Pons (tissue), 1 donor: ENCODE measurements at regions not wholly inside any gene's neighbourhood (a gene's known extent, or its start where the extent isn't known, plus 50 kb on each side); places are given as distances from the start of the nearest gene placed in this dataset.

Experiments
- DNase-seq: peaks from one replicate; pipeline ENCODE4 v3.0.0-alpha.2; 2016; ENCODE audit warnings: low spot score

GRCh38 chr22:22418957-22419356, 89.6 kb downstream of the ZNF280B start:
- DNase-seq, result no peak

DNA sequence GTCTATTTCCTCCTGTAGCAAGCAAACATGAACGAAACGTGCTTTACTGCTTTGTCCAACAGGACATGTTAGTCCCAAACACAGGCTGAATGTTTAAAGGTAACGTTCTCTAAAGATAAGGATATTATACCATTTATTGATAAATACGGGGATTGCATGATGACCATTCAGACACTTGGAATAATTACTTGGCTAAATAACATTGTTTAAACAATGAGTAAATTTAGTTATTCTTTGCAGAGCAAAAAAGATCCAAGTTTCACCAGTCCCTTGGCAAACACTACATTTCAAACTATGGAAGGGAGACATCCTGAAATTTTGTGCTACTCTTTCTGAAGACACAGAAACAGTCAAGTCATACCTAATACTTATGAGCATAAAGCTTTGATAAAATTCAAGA, 88.0 kb downstream of the ZNF280B start:
- no peak for DNase-seq

DNA sequence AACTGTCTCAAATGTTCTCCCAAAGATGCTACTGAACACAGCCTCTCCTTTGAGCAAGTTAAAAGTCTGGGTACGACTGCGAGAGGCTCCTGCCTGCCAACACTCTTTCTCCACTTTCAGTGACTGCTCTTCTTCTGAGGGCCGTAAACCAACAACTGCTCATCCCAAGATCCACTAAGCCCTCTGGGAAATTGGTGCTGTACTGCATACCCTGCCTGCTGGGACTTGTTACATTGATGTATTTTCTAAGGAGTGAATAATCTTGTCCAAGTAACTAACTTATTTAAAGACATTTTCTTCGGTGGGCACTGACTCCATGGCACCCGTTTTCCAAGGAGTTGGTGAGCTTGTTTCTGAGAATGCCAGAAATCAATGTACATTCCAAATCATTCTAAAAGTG, 87.2 kb downstream of the ZNF280B start:
- no peak for DNase-seq

DNA sequence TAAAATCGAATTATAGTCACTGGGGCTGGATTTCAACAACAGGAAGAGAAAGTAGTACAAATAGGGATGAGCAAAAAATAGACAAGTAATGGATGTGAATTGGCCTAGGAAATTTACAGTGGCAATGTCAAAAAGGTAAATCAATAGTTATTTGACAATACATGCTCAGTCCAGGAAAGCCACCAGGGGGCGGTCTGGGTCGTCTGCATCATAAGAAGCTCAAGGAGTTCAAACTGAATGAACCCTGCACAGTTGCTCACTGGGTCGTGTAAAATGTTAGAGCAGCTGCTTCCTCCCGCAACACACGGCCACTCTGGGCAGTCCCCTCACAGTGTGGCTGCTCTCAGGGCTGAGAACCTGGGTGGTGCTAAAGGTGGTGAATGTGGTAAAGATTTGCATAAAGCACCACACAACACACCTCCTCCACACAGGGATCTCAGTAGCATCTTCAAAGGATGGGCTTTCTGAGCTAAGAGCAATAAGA, 85.9 kb downstream of the ZNF280B start:
- peak; percentile 69 for DNase-seq

DNA sequence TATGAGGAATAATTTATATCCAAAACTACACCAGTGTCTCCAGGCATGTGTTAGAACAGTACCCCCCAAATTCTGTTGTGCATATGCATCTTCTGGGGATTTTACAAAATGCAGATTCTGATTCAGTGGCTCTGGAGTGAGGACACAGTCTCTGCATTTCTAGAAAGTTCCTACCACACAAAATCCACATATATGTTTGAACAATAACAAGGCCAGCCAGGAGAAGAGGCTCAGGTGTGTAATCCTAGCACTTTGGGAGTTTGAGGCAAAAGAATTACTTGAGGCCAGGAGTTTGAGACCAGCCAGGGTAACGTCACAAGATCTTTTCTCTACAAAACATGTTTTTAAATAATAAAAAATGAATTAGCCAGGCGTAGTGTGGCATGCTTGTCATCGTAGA, 84.9 kb downstream of the ZNF280B start:
- DNase-seq, result no peak

DNA sequence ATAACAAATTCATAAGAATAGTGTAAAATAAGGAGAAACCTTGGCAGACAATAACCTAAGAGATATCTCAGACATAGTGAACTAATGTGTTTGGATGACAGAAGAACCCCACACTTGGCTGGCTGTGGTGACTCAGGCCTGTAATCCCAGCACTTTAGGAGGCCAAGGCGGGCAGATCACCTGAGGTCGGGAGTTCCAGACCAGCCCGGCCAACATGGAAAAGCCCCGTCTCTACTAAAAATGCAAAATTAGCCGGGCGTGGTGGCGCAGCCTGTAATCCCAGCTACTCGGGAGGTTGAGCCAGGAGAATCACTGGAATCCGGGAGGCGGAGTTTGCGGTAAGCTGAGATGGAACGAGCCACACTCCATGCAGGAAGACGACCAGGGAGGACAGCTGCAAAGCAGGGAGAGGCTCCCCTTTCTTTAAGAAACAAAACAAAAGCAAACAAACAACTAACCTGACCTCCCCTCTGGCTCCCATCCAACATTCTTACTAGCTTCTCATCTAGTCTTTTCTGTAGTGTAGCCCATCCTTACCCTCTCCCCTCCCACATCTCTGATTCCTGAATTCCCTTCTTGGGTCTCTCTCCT, 84.2 kb downstream of the ZNF280B start:
- DNase-seq, result no peak

DNA sequence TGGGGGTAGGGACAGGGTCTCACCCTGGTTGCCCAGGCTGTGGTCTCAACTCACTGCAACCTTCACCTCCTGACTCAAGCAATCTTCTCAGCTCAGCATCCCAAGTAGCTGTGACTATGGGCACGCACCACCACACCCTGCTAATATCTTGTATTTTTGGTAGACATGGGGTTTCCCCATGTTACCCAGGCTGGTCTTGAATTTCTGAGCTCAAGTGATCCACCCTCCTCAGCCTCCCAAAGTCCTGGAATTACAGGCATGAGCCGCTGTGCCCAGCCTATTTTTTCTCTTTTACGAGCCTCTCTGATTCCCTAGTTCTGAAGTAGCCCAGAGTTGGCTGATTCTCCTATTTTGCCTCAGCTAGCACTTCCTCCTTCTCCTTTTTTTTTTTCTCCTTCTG, 83.6 kb downstream of the ZNF280B start:
- no peak for DNase-seq

GRCh38 chr22:22425356-22425755, 83.2 kb downstream of the ZNF280B start:
- DNase-seq, result no peak

DNA sequence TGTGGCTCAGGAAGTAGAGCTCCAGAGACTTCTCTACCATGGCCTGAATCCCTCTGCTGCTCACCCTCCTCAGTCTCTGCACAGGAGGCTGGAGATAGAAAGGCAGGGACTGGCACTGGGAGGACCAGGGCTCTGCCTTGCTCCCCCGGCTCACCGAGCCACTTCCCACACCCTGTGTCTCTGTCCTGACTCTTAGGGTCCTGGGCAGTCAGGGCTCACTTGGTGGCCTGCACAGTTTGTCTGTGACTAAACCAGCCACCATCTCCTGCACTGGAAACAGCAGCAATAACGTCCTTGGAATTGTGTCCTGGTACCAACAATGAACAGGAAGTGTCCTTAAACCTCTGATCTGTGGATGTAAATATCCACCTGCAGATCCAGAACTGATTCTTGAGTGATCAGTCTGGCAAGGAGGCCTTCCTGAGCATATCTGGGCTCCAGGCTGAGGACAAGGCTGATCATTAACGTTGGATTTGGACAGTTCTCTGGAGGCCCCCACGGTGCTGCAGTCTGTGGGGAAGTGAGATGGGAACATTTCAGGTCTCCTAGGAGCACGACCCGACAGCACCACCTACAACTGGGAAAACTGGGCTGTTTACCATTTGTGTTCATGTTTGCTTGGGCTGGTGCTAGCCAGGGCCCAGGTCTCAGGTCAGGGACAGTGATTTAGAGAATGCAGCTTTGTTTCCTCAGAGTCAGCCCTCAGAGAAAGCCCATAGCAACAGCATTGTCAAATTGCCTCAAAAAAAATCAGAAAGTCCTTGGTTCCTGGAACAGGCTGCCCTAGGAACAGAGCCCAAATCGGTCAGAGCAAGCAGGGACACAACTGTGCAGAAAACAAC, 82.5 kb downstream of the ZNF280B start:
- DNase-seq, result peak; percentile 43

GRCh38 chr22:22427542-22428065, 80.9 kb downstream of the ZNF280B start:
- no peak for DNase-seq

DNA sequence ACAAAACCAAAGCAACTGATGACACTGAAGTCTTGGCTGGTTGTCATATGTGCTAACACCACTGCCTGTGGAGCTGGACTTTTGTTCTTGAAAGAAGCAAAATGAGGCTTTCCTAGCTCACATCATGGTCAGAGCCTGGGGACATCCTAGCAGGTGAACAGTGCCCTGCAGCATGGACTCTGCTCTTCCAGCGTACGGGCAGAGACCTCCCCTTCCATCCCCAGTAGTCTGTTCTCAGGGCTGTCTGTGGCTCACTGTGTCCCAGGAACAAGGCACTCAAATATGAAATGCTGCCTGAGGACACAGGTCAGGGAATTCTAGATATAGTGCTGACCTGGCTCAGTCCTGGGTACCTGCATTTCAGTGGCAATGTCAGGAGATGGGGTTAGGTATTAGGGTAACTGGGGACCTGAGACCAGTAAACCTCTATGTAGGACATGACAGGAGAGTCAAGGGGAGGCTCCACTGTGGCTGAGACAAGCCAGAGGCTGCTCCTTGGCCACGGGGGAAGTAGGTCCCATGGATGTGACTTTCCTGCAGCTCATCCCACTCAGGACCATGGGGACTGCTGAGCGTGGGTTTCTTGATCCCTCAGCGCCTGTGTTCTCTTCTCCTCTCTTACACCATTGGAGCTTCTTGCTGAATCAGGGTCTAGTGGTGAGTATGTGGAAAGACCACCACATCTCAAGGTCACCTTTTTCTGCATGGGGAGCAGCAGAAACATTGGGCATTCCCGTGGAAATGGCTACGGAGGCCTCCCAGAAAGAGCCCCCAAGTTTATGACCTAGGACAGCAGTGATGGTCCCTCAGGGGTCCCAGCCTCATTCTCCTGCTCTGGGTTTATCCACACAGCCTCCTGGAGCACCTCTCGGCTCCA, 80.1 kb downstream of the ZNF280B start:
- no peak for DNase-seq

GRCh38 chr22:22429369-22430108, 79.0 kb downstream of the ZNF280B start:
- DNase-seq, result no peak

DNA sequence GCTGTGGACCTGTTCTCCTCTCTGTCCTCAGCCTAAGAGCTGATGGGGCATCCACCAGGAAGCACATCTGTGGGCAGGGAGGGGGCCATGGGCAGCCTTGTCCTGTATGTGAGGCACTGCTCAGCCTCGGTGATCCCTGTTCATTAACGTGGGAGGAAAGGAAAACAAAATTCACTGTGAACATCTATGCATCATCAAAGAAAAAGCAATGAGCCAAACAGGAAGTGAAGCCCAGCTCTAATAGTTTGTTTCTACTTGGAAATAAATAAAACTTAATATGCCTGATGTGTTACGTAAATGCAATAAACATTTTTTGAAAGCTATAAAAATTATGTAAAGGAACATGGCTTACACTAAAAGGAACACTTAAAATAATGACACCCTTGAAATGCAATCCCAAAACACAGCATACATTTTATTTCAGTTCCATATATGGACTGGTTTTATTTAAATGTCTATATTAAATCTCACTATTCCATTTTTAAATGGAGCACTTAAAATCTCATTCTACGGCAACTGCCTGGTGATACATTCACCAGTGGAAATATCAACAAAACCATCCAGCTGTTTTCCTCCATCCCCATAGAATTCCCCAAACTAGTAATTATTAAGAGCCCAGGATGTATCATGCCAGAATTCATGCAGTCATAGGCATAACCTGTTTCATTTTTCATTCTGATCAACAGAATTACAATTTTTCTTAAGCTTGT, 78.3 kb downstream of the ZNF280B start:
- DNase-seq, result no peak

DNA sequence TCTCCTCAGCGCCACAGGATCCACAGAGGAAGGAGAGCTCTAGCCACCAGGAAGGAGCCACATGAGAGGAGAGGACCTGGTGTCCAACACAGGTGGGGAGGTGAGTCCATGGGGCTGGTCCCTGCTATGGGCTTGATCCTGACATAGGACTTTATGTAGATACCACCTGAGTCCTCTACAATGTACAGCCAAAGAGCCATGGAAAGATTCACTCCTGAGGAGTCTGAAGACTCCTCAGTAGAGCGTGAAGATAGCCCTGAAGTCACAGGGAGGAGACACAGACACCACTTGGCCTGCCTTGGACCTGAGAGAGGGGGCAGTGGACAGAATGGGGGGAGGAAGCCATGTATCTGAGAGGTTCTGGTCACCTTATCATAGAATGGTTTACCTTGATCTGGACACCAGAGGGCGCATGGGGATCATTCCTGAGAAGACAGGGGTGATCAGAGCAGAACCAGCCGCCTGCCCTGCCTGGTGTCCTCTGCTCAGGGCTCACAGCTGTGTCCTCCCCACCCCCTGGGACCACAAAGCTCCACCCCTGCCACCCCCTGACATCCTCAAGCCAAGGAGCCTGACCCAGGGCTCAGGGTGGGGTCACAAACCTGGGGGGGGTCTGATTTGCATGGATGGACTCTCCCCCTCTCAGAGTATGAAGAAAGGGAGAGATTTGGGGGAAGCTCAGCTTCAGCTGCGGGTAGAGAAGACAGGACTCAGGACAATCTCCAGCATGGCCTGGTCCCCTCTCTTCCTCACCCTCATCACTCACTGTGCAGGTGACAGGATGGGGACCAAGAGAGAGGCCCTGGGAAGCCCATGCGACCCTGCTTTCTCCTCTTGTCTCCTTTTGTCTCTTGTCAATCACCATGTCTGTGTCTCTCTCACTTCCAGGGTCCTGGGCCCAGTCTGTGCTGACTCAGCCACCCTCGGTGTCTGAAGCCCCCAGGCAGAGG, 77.0 kb downstream of the ZNF280B start:
- peak; percentile 58 for DNase-seq

DNA sequence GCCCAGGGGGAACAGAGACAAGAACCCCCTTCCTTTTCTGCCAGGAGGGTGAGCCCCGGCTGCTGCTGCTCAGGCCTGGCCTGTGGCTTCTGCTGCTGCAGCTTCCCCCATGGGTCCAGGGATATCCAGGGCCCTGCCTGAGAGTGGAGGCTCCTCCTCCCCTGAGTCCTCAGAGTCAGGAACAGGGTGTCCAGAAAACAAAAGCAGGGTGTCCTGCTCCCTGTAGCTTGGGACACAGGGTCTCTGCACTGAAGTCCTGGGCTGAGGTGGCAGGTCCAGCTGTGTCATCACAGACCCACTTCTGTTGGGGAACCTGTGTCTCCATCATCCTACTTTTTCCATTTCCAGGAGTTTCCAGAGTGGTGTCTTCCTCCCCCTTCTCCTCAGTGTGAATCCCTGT, 76.1 kb downstream of the ZNF280B start:
- DNase-seq, result no peak

DNA sequence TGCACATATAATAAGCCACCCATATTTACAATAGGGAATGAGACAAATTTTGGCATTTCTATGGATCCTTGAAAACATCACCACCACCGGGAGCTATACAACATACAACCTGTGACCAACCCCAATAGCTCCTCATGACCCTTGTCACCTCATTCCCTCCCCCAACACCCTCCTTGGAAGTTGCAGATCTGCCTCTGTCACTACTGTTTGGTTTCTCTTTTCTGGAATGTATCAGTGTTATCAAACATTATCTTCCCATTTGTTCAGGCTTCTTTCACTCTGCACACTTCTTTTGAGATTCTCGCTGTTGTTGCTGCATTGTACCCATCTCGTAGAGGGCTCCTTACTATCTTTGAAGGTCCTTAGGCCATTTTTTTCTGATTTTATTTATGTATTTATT, 75.6 kb downstream of the ZNF280B start:
- no peak for DNase-seq

DNA sequence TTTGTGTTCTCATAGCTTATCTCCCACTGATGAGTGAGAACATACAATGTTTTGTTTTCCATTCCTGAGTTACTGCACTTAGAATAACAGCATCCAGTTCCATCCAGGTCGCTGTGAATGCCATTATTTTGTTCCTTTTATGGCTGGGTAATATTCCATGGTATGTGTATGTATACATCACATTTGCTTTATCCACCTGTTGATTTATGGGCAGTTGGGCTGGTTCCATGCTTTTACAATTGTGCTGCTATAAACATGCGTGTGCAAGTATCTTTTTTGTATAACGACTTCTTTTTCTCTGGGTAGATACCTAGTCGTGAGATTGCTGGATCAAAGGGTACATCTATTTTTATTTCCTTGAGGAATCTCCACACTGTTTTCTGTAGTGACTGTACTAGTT, 74.8 kb downstream of the ZNF280B start:
- DNase-seq, result no peak
